Fibroblast of lung (primary cell): ENCODE measurements at regions not wholly inside any gene's neighbourhood (a gene's known extent, or its start where the extent isn't known, plus 50 kb on each side); places are given as distances from the start of the nearest gene placed in this dataset.

ENCODE experiments used
- EZH2 ChIP-seq: IDR thresholded peaks from 2 replicates; pipeline ENCODE4 v1.5.1; 2012; ENCODE audit warnings: low read length, control low read depth, mild to moderate bottlenecking; ENCODE audit errors: missing control alignments
- TF ChIP-seq, protein P1 (sequence below), 2 donors: IDR thresholded peaks in 1 of 2; conservative IDR thresholded peaks in 1 of 2; 1 replicate in 1 of 2; 2 replicates in 1 of 2; pipeline ENCODE4 v1.5.1; 2011 to 2012; ENCODE audit warnings: low read length in 2 of 2, control low read depth in 1 of 2, inconsistent platforms in 1 of 2, low read depth in 1 of 2, mild to moderate bottlenecking in 1 of 2

DNA sequence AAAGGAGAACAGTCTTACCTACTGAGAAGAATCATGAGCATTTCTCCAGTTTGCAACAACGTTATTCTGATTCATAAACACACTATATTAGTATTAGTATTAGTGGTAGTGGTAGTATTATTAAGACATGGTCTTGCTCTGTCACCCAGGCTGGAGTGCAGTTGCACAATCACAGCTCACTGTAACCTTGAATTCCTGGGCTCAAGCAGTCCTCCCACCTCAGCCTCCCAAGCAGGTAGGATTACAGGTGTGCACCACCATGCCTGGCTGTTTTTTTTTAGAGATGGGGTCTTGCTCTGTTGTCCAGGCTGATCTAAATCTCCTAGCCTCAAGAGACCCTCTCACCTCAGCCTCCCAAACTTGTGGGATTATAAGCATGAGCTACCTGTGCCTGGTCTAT is 363.5 kb downstream of the SAMD5 start:
- TF ChIP-seq, protein P1, sequence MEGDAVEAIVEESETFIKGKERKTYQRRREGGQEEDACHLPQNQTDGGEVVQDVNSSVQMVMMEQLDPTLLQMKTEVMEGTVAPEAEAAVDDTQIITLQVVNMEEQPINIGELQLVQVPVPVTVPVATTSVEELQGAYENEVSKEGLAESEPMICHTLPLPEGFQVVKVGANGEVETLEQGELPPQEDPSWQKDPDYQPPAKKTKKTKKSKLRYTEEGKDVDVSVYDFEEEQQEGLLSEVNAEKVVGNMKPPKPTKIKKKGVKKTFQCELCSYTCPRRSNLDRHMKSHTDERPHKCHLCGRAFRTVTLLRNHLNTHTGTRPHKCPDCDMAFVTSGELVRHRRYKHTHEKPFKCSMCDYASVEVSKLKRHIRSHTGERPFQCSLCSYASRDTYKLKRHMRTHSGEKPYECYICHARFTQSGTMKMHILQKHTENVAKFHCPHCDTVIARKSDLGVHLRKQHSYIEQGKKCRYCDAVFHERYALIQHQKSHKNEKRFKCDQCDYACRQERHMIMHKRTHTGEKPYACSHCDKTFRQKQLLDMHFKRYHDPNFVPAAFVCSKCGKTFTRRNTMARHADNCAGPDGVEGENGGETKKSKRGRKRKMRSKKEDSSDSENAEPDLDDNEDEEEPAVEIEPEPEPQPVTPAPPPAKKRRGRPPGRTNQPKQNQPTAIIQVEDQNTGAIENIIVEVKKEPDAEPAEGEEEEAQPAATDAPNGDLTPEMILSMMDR (conservative IDR thresholded peaks at IDR 0.05 in 1 of 2, IDR thresholded peaks at IDR 0.05 in 1 of 2; ENCODE audit: low read depth in 1 of 2, low read length in 2 of 2): no peak
- TF ChIP-seq EZH2: no peak
